Activated naive CD4-positive, alpha-beta T cell treated with anti-CD3 and anti-CD28 coated beads, Interleukin-2, amount 50 U/mL, for 72 hours (primary cell): ENCODE measurements at regions not wholly inside any gene's neighbourhood (a gene's known extent, or its start where the extent isn't known, plus 50 kb on each side); places are given as distances from the start of the nearest gene placed in this dataset.

ENCODE experiments used
- ATAC-seq, 2 donors: fragments of 150-1000 bp; cut with Tn5 transposase; 2 replicates each; pipeline ENCODE4 v1.10.0; 2021; ENCODE audit warnings: mild to moderate bottlenecking in 2 of 2, moderate library complexity in 2 of 2
- DNase-seq, 2 donors: peaks; one replicate each; pipeline ENCODE4 v3.0.0; 2021 to 2022; ENCODE audit warnings: low spot score in 2 of 2
- H3K27ac Mint-ChIP-seq, 2 donors: one replicate each; pipeline ENCODE4 v1.8.0; 2022; ENCODE audit warnings: mild to moderate bottlenecking in 2 of 2, mixed read lengths in 2 of 2
- H3K36me3 Mint-ChIP-seq, 2 donors: one replicate each; pipeline ENCODE4 v1.8.0; 2022; ENCODE audit warnings: mixed read lengths in 2 of 2
- H3K9me3 Mint-ChIP-seq, 2 donors: one replicate each; pipeline ENCODE4 v1.8.0; 2022; ENCODE audit warnings: mixed read lengths in 2 of 2

DNA sequence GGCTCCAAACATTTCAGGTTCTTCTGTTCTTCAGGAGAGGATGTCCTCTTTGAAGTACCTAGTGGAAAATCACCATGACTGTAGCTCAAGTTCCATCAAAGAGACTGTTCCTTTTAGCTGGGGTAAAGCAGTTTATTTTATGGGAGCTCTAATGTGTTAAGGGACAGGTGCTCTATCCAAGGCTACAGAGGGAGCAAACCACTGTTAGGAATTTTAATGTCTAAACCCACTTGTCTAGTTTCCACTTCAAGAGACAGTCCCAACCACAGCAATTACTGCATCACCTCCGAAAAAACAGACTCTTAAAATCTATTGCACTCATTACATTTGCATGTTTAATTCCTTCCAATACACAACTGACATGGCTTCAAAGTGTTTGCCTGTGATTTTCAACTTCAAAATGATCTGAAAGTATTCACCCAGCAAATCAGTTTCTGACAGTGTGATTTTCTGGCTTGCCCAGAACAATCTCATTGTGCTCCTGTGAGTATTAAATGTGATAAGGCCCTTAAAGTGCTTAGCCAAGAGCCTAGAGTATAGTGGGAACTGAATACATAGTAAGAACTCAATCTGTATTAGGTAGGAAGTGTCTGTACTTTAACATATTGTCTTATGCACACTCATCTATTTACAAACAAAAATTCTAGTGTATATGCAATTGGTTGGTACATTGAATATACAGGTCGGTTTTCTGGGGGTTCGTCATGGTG is 266.5 kb upstream of the CCDC54 start:
- DNase-seq = no peak
- Mint-ChIP-seq H3K9me3 (peaks cover 0 to 6% of the 10 kb centered on the region in 2 donors), H3K27ac (no peak overlapping the region), H3K36me3 (no peaks in the 10 kb centered on the region)
- ATAC-seq = no peak

DNA sequence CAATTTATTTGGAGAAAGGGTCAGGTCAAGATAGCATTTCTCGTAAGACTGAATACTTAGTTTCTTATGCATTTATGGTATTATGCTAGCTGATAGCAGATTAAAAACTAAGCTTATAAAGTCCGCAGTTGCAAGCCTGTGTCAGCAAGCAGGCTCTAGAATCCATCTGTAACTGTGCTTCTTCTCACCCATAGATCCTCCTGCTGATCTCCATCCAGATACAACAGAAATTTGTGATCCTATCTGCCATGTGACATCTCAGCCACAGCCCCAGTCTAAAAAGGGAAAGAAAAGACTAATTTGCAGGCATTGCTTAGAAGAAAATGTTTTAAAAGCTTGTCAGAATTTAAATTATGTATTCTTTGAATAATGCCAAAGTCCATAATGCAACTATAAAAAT is 265.4 kb upstream of the CCDC54 start:
- Mint-ChIP-seq H3K27ac (no peak overlapping the region), H3K36me3 (no peaks in the 10 kb centered on the region), H3K9me3 (no peaks in the 10 kb centered on the region)
- DNase-seq (no peak), ATAC-seq (no peak)

DNA sequence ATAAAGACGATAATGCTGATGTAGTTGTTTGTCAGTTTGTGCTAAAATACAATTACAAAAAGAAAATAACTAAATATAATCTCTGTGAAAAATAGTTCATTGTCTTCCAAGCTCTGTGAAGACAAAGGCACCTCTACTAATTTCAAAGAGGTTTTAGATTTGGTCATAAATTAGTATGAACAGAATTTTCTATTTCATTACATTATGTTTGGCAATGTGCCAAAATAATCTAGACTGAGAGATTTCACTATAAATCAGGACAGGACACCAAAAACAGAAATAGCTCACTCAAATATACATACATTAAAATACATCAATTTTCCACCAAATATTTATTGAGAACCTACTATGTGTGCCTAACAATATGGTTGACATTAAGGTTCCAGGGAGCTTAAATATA is 264.9 kb upstream of the CCDC54 start:
- ATAC-seq (no peak), DNase-seq (no peak)
- Mint-ChIP-seq H3K36me3 (no peaks in the 10 kb centered on the region), H3K9me3 (no peaks in the 10 kb centered on the region), H3K27ac (no peak overlapping the region)

DNA sequence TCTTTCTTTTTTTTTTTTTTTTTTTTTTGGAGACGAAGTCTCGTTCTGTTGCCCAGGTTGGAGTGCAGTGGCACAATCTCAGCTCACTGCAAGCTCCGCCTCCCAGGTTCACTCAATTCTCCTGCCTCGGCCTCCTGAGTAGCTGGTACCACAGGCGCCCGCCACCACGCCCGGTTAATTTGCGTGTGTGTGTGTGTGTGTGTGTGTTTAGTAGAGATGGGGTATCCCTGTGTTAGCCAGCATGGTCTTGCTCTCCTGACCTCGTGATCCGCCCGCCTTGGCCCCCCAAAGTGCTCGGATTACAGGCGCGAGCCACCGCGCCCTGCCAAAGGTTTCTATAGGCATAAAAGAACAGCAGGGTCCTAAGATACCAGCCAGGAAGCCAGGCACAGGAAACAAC is 261.0 kb upstream of the CCDC54 start:
- ATAC-seq (no peak), DNase-seq (no peak)
- H3K9me3 Mint-ChIP-seq = no peaks in the 10 kb centered on the region
- no peak overlapping the region for H3K27ac Mint-ChIP-seq
- H3K36me3 Mint-ChIP-seq = no peaks in the 10 kb centered on the region

DNA sequence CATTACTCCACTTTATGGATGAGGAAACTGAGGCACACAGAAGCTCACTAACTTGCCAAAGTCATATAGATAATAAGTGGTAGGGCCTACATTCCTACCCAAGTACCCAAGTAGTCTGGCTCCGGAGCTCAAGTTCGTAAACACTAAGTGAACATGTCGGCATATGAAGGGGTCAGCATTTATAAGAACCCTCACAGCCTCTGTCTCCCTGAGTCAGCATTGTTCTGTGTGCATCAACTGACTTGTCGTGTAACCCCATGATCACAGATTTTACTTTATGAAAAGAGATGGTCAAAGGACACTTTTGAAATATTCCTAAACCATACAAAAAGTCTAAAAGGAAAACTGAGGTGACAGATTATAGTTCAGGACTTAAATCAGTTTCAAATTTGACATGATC is 260.1 kb upstream of the CCDC54 start:
- ATAC-seq = no peak

DNA sequence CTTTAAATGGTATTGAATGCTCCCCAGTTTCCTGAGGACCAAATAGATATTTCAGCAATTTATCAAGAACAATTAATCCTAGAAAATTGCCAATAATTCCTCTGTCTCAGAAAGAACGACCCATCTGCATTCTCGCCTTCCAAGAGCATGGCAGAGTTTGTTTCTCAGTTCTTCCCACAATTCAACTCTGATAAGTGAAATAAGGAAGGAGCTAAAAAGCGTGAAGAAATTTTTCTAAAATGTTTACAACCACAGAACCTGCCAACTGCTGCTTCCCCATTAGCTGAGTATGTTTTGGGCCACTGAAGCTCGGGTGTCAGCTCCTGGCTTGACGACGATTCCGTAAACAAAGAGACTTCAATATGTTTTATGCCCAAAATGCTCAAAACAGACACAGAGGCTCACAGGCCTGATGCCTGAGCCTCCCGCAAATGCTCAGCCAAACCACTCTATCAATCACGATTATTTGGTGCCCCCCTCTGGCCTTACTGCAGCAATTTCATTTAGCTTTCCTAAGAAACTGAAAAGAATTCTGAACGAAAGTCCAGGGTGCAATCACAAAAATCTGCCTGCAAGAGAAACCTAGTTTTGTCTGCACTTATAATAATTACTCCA is 259.2 kb upstream of the CCDC54 start:
- Mint-ChIP-seq H3K9me3 (no peaks in the 10 kb centered on the region), H3K36me3 (no peaks in the 10 kb centered on the region), H3K27ac (no peak overlapping the region)
- ATAC-seq (no peak), DNase-seq (no peak)

More for the DNA sequence above, 260.1 kb upstream of the CCDC54 start:
- Mint-ChIP-seq H3K27ac (no peak overlapping the region), H3K36me3 (no peaks in the 10 kb centered on the region), H3K9me3 (no peaks in the 10 kb centered on the region)
- no peak for DNase-seq

DNA sequence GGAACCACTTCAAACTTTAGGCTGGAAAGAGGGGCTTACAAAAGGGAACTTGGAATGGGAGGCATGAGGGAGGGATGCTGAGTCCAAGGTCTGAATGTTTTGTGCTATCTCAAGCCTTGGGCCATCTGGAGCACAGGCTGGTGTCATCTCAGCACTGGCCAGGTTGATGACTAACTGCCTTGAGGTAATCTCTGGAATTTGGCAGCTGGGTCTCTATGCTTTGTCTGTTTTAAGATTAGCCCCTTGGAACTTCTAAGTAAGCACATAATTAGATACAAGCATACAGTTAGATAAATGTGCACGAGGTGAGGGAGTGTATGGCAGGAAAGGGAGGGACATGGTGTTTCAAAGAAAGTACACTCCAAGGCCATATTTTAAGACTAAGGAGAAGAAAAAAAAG is 252.4 kb upstream of the CCDC54 start:
- DNase-seq (no peak), ATAC-seq (no peak)
- Mint-ChIP-seq H3K9me3 (no peaks in the 10 kb centered on the region), H3K36me3 (no peaks in the 10 kb centered on the region), H3K27ac (no peak overlapping the region)

DNA sequence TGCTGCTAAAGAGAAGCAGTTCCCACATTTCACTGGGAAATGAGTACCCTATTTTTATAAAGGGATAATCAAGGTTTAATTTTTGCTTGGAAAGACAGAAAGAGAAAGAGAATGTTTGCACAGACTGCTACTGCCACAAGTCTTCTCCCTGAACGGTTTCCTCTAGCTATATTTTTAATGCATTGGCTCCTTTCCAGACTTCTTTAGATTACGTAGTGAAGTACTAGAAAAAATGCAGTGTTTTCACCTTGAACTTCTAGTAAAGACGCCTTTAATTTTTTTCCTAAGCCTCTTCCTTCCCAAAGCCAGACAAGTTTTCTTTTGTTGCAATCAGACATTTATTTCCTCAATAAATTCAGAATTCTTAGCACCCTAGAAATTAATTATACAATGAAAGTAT is 248.3 kb upstream of the CCDC54 start:
- H3K36me3 Mint-ChIP-seq = no peaks in the 10 kb centered on the region

DNA sequence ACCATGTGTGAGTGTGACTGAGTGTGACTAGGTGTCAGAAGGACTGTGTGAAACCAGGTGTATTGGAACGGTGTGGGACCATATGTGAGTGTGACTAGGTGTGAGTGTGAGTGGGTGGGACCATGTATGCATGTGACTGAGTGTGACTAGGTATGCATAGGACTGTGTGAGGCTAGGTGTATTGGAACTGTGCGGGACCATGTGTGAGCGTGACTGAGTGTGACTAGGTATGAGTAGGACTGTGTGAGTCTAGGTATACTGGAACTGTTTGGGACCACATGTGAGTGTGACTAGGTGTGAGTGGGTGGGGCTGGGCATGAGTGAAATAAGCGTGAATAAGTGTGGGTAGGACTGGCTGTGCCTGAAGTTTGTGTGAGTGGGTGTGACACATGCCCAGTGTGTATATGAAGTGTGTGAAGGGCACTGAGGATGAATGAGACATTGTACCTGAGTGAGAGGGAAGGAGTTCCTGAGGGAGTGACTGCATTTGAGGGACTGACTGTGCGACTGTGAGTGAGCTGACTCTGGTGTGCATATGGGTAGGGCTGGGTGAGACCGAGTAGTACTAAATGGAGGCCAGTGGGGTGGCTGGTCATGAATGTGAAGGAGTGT is 247.0 kb upstream of the CCDC54 start:
- peak in 1 of 2 donors; percentile 22 for ATAC-seq
- no peak for DNase-seq
- Mint-ChIP-seq H3K27ac (no peak overlapping the region), H3K9me3 (no peaks in the 10 kb centered on the region), H3K36me3 (no peaks in the 10 kb centered on the region)

More for the DNA sequence above, 248.3 kb upstream of the CCDC54 start:
- ATAC-seq = no peak
- no peak overlapping the region for H3K27ac Mint-ChIP-seq
- H3K9me3 Mint-ChIP-seq = no peaks in the 10 kb centered on the region
- no peak for DNase-seq

DNA sequence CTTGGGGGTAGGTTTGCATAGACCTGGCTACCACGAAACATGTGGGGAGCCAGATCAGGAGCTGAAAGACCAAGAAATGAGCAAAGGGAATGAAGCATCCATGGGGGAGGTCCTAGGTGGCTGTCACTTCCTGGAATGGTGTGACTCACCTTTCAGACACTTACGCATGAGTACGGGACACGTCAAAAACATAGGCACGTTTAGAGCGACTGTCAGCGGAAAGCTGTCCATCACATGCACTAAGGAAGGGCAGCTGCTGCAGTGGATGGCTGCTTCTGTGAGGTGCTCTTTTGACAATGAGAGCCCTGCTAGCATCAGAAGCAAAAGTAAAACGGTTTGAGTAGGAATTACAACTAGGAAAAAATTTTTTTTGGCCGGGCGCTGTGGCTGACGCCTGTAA is 244.6 kb upstream of the CCDC54 start:
- Mint-ChIP-seq H3K27ac (no peak overlapping the region), H3K9me3 (no peaks in the 10 kb centered on the region), H3K36me3 (no peaks in the 10 kb centered on the region)
- no peak for ATAC-seq
- DNase-seq = no peak

DNA sequence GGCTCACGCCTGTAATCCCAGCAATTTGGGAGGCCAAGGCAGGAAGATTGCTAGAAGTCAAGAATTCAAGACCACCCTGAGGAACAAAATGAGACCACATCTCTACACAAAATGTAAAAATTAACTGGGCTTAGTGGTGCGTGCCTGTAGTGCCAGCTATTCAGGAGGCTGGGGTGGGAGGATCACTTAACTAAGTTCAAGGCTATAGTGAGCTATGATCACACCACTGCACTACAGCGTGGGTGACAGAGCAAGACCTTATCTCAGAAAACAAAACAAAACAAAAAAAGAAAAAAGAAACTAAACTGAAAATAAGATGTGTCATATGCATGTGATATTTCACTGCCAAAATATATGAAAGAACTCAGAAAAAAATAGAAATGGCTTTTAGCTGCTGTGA is 243.3 kb upstream of the CCDC54 start:
- no peak for ATAC-seq
- no peak overlapping the region for H3K27ac Mint-ChIP-seq
- no peaks in the 10 kb centered on the region for H3K36me3 Mint-ChIP-seq
- no peak for DNase-seq
- H3K9me3 Mint-ChIP-seq = no peaks in the 10 kb centered on the region

DNA sequence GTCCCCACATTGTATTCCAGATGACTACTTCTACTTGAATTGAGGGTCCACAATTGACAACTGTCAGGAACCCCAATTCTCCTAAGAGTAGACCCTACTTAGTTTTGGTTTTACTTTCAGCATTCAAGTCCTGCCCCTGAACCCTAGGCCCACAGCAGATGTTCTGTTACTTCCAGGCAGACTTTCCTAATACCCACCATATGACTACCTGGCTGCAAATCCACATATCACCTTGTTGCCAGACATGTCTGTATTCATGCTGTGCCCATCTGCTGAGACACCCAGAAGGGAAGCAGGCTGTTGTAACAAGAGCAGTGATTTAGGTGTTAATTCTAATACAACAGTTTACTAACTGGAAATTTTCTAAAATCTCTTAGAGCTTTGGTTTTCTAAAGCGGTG is 235.1 kb upstream of the CCDC54 start:
- Mint-ChIP-seq H3K36me3 (peaks cover 0 to 8% of the 10 kb centered on the region in 2 donors), H3K9me3 (peaks cover 0 to 9% of the 10 kb centered on the region in 2 donors), H3K27ac (no peak overlapping the region)
- DNase-seq = no peak
- no peak for ATAC-seq

DNA sequence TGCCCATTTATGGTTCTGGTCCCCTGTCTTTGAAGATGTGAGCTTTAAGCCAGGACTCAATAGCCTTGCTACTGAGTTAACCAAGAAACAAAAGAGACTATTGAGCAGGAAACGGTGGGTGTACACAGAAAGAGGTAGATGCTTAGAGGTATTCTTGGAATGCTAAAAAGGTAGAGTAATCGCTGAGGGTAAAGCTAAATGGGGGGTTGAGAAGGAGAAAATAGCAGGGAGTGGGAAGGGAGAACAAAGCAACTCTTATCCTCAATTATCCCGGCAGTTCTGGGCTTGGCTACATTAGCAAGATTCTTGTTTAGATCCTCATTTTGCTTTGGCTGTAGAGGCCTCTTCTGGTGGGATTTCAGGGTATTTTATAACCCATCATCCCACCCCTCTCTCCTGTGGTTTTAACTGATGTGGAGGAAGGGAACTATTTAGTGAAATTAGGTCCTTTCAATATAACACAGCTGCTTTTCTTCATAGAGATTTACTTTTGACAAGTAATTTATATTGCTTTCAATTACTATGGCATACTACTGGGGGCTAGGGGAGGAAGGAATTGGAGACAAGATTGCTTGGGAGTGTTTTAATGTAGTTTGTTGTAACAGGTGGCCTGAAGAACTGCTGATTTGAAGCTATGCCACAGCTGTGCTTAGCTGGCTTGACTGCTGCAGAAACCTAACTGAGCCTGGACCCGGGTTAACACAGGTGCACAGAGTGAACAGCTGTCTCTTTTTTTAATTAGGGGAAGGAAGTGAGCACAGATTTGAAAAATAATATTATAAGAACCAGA is 234.3 kb upstream of the CCDC54 start:
- DNase-seq (no peak), ATAC-seq (no peak)
- Mint-ChIP-seq H3K9me3 (peaks cover 0 to 9% of the 10 kb centered on the region in 2 donors), H3K27ac (no peak overlapping the region), H3K36me3 (peaks cover 0 to 8% of the 10 kb centered on the region in 2 donors)

DNA sequence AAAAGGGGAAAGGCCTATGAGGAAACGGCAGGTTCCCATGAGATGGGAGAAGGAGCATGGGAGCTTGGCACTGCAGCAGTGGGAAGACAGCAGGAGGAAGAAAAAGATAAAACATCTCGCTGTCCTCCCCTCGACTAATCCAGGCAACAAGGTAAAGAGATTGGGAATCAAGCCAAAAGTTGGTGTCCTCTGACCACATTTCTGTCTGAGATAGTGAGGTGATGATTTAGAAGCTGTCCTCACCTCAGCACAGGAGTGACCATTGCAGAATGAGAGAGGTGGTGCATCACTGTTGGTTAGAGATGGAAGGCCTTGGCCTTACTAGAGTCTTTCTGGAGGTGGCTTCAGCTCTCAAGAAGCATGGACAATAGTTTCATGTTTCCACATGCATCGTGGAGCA is 226.6 kb upstream of the CCDC54 start:
- ATAC-seq = no peak
- Mint-ChIP-seq H3K27ac (peak overlapping the region in 1 of 2 donors; percentile 62), H3K36me3 (no peaks in the 10 kb centered on the region), H3K9me3 (peaks cover 4 to 5% of the 10 kb centered on the region in 2 donors)
- no peak for DNase-seq

DNA sequence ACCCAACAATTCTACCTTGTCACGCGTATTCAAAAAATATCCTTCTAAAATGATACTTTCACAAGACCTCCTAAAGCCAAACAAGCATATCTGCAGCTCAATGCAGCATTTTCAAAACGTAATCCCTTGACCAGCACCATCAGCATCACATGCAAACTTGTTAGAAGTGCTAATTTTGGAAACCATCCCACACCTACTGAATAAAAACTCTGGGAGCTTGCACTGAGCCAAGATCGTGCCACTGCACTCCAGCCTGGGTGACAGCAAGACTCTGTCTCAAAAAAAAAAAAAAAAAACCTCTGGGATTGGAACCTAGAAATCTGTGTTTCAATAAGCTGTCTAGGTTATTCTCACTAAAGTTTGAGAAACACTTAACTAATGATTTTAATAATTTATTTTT is 223.3 kb upstream of the CCDC54 start:
- Mint-ChIP-seq H3K27ac (no peak overlapping the region), H3K36me3 (peaks cover 0 to 6% of the 10 kb centered on the region in 2 donors), H3K9me3 (peaks cover 16 to 17% of the 10 kb centered on the region in 2 donors)
- no peak for DNase-seq
- ATAC-seq = no peak

DNA sequence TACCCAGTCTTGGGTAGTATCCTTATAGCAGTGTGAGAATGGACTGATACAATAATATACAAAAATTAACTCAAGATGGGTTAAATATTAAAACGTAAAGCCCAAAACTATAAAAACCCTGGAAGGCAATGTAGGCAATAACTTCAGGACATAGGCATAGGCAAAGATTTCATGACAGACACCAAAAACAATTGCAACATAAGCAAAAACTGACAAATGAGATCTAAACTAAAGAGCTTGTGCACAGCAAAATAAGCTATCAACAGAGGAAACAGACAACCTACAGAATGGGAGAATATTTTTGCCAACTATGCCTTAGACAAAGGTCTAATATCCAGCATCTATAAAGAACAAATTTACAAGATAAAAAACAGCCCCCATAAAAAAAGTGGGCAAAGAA is 204.8 kb upstream of the CCDC54 start:
- peaks cover 5 to 7% of the 10 kb centered on the region in 2 donors for H3K9me3 Mint-ChIP-seq
- ATAC-seq = no peak
- no peak for DNase-seq
- no peak overlapping the region for H3K27ac Mint-ChIP-seq
- peaks cover 0 to 2% of the 10 kb centered on the region in 2 donors for H3K36me3 Mint-ChIP-seq

DNA sequence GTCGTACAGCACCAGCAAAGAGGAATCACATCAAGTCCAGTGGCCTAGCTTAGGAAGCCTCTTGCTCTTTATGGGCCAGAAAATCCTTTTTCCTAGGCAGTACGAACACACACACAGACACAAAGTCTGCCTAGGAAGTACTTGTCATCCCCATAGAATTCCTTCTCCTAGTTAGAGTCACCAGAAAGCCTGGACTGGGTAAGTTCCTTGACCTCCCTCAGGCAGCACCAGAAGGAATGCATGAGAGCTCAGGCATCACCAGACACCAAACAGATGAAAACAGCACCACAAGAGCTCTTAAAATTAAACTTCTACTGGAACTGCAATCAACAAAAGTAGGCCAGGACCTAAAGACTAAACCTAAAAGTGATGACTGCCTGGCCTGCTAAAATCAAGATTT is 192.9 kb upstream of the CCDC54 start:
- no peak for DNase-seq
- no peak for ATAC-seq
- Mint-ChIP-seq H3K36me3 (no peaks in the 10 kb centered on the region), H3K9me3 (no peaks in the 10 kb centered on the region), H3K27ac (no peak overlapping the region)
